SK-N-SH (cell line): ENCODE measurements at regions not wholly inside any gene's neighbourhood (a gene's known extent, or its start where the extent isn't known, plus 50 kb on each side); places are given as distances from the start of the nearest gene placed in this dataset.

Experiments used
- CTCF ChIA-PET: fragments of 300-600, 350-600 bp; formaldehyde crosslinking; extraction: SDS; loops from one replicate; lab custom pipeline; 2021; lab: Yijun Ruan, JAX
- POLR2A ChIA-PET: fragments of 350-600 bp; sonication (Branson Sonifier 250); formaldehyde crosslinking; extraction: SDS; loops from one replicate; lab custom pipeline; 2020; ENCODE audit warnings: antibody characterized with exemption, inconsistent platforms; lab: Yijun Ruan, JAX
- DNase-seq: peaks from one replicate; pipeline ENCODE4 v3.0.0; 2012
- H2AFZ ChIP-seq: fragments of 200-600 bp; sonication (generic); 2 replicates; pipeline ENCODE4 v1.8.1; 2016; ENCODE audit warnings: antibody characterized with exemption, mild to moderate bottlenecking, low read depth
- H3F3A ChIP-seq: fragments of 200-600 bp; sonication (generic); replicated peaks from 2 replicates; pipeline ENCODE3; 2016; ENCODE audit warnings: antibody characterized with exemption, mild to moderate bottlenecking; ENCODE audit not compliant: insufficient read depth
- H3K27ac ChIP-seq, 2 experiments: fragments of 200-500 bp in 1 of 2; fragments of 200-600 bp in 1 of 2; sonication (Bioruptor generic) in 1 of 2; sonication (generic), shearing (Covaris generic) in 1 of 2; 2 replicates each; pipeline versions ENCODE4 v1.5.1 to v1.6.1; 2014 to 2016; ENCODE audit warnings: low read depth in 2 of 2, inconsistent platforms in 1 of 2, low read length in 1 of 2, mild to moderate bottlenecking in 1 of 2, mixed read lengths in 1 of 2
- H3K27me3 ChIP-seq: fragments of 200-600 bp; sonication (generic), shearing (Covaris generic); 2 replicates; pipeline ENCODE4 v1.6.1; 2016; ENCODE audit warnings: mixed run types; ENCODE audit not compliant: insufficient read depth
- H3K36me3 ChIP-seq, 2 experiments: fragments of 200-500 bp in 1 of 2; fragments of 200-600 bp in 1 of 2; sonication (Bioruptor generic) in 1 of 2; sonication (generic) in 1 of 2; replicated peaks in 1 of 2; 2 replicates each; pipeline versions ENCODE3 to v1.5.1; 2014 to 2016; ENCODE audit warnings: low read length in 1 of 2, mild to moderate bottlenecking in 1 of 2; ENCODE audit not compliant: insufficient read depth in 2 of 2, control insufficient read depth in 1 of 2
- H3K4me1 ChIP-seq, 2 experiments: fragments of 200-500 bp in 1 of 2; fragments of 200-600 bp in 1 of 2; sonication (Bioruptor generic) in 1 of 2; sonication (generic), shearing (Covaris generic) in 1 of 2; 2 replicates each; pipeline versions ENCODE4 v1.5.1 to v1.6.1; 2014 to 2016; ENCODE audit warnings: low read depth in 1 of 2, low read length in 1 of 2, mixed run types in 1 of 2; ENCODE audit not compliant: insufficient read depth in 2 of 2, control insufficient read depth in 1 of 2
- H3K4me2 ChIP-seq: fragments of 200-600 bp; sonication (generic), shearing (Covaris generic); 2 replicates; pipeline ENCODE4 v1.6.1; 2017; ENCODE audit warnings: mixed run types
- H3K4me3 ChIP-seq, 2 experiments: fragments of 200-500 bp in 1 of 2; fragments of 200-600 bp in 1 of 2; sonication (Bioruptor generic) in 1 of 2; sonication (generic), shearing (Covaris generic) in 1 of 2; 2 replicates each; pipeline versions ENCODE4 v1.5.1 to v1.8.1; 2014 to 2016; ENCODE audit warnings: low read depth in 2 of 2, inconsistent platforms in 1 of 2, low read length in 1 of 2, mild to moderate bottlenecking in 1 of 2, mixed read lengths in 1 of 2, moderate library complexity in 1 of 2
- H3K79me2 ChIP-seq: fragments of 200-600 bp; sonication (generic); 2 replicates; pipeline ENCODE4 v1.8.1; 2017; ENCODE audit warnings: mild to moderate bottlenecking; ENCODE audit not compliant: insufficient read depth
- H3K9ac ChIP-seq: fragments of 200-600 bp; sonication (generic); 2 replicates; pipeline ENCODE4 v1.6.1; 2017; ENCODE audit warnings: mixed run types
- H3K9me2 ChIP-seq: fragments of 200-600 bp; sonication (generic); 2 replicates; pipeline ENCODE4 v1.6.1; 2017; ENCODE audit warnings: mixed run types
- H3K9me3 ChIP-seq: fragments of 200-600 bp; sonication (generic); 2 replicates; pipeline ENCODE4 v1.6.1; 2017; ENCODE audit warnings: mixed run types, mild to moderate bottlenecking, moderate library complexity
- H4K20me1 ChIP-seq: fragments of 200-600 bp; sonication (generic); 2 replicates; pipeline ENCODE4 v1.6.1; 2017; ENCODE audit warnings: mild to moderate bottlenecking, mixed run types; ENCODE audit not compliant: insufficient read depth
- CHD2 ChIP-seq: fragments of 150-350 bp; IDR thresholded peaks from 2 replicates; pipeline ENCODE4 v1.6.1; 2018; ENCODE audit warnings: low read length; ENCODE audit not compliant: partially characterized antibody
- FOSL2 ChIP-seq: IDR thresholded peaks from 2 replicates; pipeline ENCODE4 v1.4.0; 2012; ENCODE audit warnings: low read depth, mild to moderate bottlenecking, moderate library complexity, borderline replicate concordance
- FOXJ3 ChIP-seq: sonication (generic); formaldehyde crosslinking; IDR thresholded peaks from 2 replicates; pipeline ENCODE4 v1.5.1; 2020; ENCODE audit warnings: mild to moderate bottlenecking, missing genetic modification reagents
- GABPA ChIP-seq: IDR thresholded peaks from 2 replicates; pipeline ENCODE4 v1.4.0; 2012; ENCODE audit warnings: low read depth, mild to moderate bottlenecking
- GATA2 ChIP-seq: sonication (generic); formaldehyde crosslinking; IDR thresholded peaks from 2 replicates; pipeline ENCODE4 v1.5.0; 2020; ENCODE audit warnings: mild to moderate bottlenecking, missing genetic modification reagents
- JUND ChIP-seq: IDR thresholded peaks from 2 replicates; pipeline ENCODE4 v1.4.0; 2012
- MAX ChIP-seq: IDR thresholded peaks from 2 replicates; pipeline ENCODE4 v1.4.0; 2012; ENCODE audit warnings: low read depth
- MXI1 ChIP-seq: IDR thresholded peaks from 2 replicates; pipeline ENCODE4 v1.6.1; 2012; ENCODE audit warnings: mild to moderate bottlenecking, low read depth, low read length, improper control_type of control experiment
- NFIC ChIP-seq: IDR thresholded peaks from 2 replicates; pipeline ENCODE4 v1.4.0; 2012; ENCODE audit warnings: borderline replicate concordance
- POLR2AphosphoS5 ChIP-seq: IDR thresholded peaks from 2 replicates; pipeline ENCODE4 v1.6.1; 2012; ENCODE audit warnings: low read depth, low read length
- RCOR1 ChIP-seq: fragments of 150-350 bp; IDR thresholded peaks from 2 replicates; pipeline ENCODE4 v1.6.1; 2017; ENCODE audit warnings: antibody characterized with exemption, low read length
- RXRA ChIP-seq: IDR thresholded peaks from 2 replicates; pipeline ENCODE4 v1.4.0; 2012; ENCODE audit warnings: low read depth, mild to moderate bottlenecking, borderline replicate concordance
- SIN3A ChIP-seq: IDR thresholded peaks from 2 replicates; pipeline ENCODE4 v1.6.1; 2012; ENCODE audit warnings: low read depth, mild to moderate bottlenecking, low read length, moderate library complexity, borderline replicate concordance
- TEAD4 ChIP-seq: IDR thresholded peaks from 2 replicates; pipeline ENCODE4 v1.4.0; 2012; ENCODE audit warnings: mild to moderate bottlenecking, borderline replicate concordance; ENCODE audit not compliant: insufficient read depth
- USF1 ChIP-seq: IDR thresholded peaks from 2 replicates; pipeline ENCODE4 v1.4.0; 2012; ENCODE audit warnings: low read depth, borderline replicate concordance
- ZBTB33 ChIP-seq: IDR thresholded peaks from 2 replicates; pipeline ENCODE4 v1.4.0; 2012; ENCODE audit warnings: low read depth, borderline replicate concordance
- WGBS: methylation state at CpG from one replicate; pipeline ENCODE4 v1.1.6; 2017; ENCODE audit warnings: low lambda C conversion rate; 5-methylcytosine and 5-hydroxymethylcytosine counted together
- TF ChIP-seq, protein P1 (sequence below): fragments of 200-600 bp; sonication (generic); IDR thresholded peaks from 2 replicates; pipeline ENCODE4 v1.6.1; 2017; ENCODE audit warnings: antibody characterized with exemption, mild to moderate bottlenecking, moderate library complexity
- TF ChIP-seq, protein P2 (sequence below): fragments of 150-350 bp; IDR thresholded peaks from 2 replicates; pipeline ENCODE4 v1.6.1; 2017; ENCODE audit warnings: antibody characterized with exemption, low read length, low read depth, borderline replicate concordance
- TF ChIP-seq, protein P3 (sequence below): IDR thresholded peaks from 2 replicates; pipeline ENCODE4; 2012

DNA sequence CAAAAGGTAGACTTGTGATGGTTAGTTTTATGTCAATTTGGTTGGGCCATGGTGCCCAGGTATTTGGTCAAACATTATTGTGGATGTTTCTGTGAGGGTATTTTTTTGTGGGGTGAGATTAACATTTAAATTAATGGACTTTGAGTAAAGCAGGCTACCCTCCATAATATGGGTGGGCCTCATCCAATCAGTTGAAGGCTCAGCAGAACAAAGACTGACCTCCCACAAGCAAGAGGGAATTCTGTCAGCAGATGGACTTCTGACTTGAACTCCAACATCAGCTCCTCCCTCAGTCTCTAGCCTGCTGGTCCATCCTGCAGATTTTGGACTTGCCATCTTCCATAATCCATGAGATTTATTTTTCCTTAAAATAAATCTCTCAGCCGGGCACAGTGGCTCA is 55.6 kb upstream of the BNC1 start:
- Histone ChIP-seq H3K4me3 (no peak overlapping the region), H3K36me3 (no peaks in the 10 kb centered on the region), H3K27ac (no peak overlapping the region), H3K9me3 (no peaks in the 10 kb centered on the region), H4K20me1 (no peaks in the 10 kb centered on the region), H3K4me1 (no peaks in the 10 kb centered on the region), H3K9ac (no peak overlapping the region), H2AFZ (no peak overlapping the region), H3K27me3 (no peaks in the 10 kb centered on the region), H3F3A (no peaks in the 10 kb centered on the region), H3K4me2 (no peak overlapping the region), H3K79me2 (no peaks in the 10 kb centered on the region), H3K9me2 (no peaks in the 10 kb centered on the region)
- ChIA-PET CTCF (no interaction called here), POLR2A (no interaction called here)
- 6% methylated on average over 1 of the region's 1 CpG for WGBS
- DNase-seq = no peak
- TF ChIP-seq JUND = no peak
- no peak for TF ChIP-seq TEAD4
- no peak for TF ChIP-seq POLR2AphosphoS5
- TF ChIP-seq, protein P1, sequence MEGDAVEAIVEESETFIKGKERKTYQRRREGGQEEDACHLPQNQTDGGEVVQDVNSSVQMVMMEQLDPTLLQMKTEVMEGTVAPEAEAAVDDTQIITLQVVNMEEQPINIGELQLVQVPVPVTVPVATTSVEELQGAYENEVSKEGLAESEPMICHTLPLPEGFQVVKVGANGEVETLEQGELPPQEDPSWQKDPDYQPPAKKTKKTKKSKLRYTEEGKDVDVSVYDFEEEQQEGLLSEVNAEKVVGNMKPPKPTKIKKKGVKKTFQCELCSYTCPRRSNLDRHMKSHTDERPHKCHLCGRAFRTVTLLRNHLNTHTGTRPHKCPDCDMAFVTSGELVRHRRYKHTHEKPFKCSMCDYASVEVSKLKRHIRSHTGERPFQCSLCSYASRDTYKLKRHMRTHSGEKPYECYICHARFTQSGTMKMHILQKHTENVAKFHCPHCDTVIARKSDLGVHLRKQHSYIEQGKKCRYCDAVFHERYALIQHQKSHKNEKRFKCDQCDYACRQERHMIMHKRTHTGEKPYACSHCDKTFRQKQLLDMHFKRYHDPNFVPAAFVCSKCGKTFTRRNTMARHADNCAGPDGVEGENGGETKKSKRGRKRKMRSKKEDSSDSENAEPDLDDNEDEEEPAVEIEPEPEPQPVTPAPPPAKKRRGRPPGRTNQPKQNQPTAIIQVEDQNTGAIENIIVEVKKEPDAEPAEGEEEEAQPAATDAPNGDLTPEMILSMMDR = no peak
- TF ChIP-seq SIN3A = no peak
- TF ChIP-seq GABPA = no peak
- TF ChIP-seq CHD2 = no peak
- no peak for TF ChIP-seq MAX
- no peak for TF ChIP-seq RXRA
- TF ChIP-seq FOXJ3 = no peak
- no peak for TF ChIP-seq FOSL2
- TF ChIP-seq, protein P2, sequence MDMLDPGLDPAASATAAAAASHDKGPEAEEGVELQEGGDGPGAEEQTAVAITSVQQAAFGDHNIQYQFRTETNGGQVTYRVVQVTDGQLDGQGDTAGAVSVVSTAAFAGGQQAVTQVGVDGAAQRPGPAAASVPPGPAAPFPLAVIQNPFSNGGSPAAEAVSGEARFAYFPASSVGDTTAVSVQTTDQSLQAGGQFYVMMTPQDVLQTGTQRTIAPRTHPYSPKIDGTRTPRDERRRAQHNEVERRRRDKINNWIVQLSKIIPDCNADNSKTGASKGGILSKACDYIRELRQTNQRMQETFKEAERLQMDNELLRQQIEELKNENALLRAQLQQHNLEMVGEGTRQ = no peak
- TF ChIP-seq, protein P3, sequence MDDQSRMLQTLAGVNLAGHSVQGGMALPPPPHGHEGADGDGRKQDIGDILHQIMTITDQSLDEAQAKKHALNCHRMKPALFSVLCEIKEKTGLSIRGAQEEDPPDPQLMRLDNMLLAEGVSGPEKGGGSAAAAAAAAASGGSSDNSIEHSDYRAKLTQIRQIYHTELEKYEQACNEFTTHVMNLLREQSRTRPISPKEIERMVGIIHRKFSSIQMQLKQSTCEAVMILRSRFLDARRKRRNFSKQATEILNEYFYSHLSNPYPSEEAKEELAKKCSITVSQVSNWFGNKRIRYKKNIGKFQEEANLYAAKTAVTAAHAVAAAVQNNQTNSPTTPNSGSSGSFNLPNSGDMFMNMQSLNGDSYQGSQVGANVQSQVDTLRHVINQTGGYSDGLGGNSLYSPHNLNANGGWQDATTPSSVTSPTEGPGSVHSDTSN = no peak
- TF ChIP-seq ZBTB33 = no peak
- no peak for TF ChIP-seq MXI1
- TF ChIP-seq NFIC = no peak
- no peak for TF ChIP-seq RCOR1
- no peak for TF ChIP-seq GATA2 (CRISPR knock-in tag)
- no peak for TF ChIP-seq USF1
